Activated T-cell treated with anti-CD3 and anti-CD28 coated beads, Interleukin-2, amount 50 U/mL, for 48 hours (primary cell): ENCODE measurements at regions not wholly inside any gene's neighbourhood (a gene's known extent, or its start where the extent isn't known, plus 50 kb on each side); places are given as distances from the start of the nearest gene placed in this dataset.
"Not testable (repeated sequence)": the region's sequence is repeated elsewhere in the genome, so short reads cannot be mapped to it uniquely, and the experiment has no call there.

ENCODE experiments used
- DNase-seq, 2 experiments: peaks; one replicate each; pipeline ENCODE4 v3.0.0-alpha.2; 2020

GRCh38 chr5:87150630-87151029 is 117.1 kb upstream of the RASA1 start:
- no peak for DNase-seq

DNA sequence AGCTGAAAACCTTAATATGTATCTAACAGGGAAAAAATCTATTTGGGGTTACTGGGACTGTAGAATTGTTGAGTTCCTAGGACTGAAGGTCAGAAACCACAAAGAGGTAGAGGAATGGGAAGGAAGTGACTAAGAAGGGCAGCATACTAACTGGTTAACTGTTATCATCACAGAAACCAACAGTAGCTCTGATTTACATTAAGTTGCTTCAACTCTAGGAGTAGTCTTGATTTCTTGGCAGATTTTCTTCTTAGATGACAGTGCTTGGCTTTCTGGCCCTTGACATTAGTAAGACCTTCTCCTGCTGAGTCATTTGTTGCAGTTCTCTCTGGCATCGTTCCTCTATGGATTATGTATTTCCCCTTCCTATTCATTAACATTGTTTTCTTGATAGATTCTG is 116.1 kb upstream of the RASA1 start:
- no peak for DNase-seq

DNA sequence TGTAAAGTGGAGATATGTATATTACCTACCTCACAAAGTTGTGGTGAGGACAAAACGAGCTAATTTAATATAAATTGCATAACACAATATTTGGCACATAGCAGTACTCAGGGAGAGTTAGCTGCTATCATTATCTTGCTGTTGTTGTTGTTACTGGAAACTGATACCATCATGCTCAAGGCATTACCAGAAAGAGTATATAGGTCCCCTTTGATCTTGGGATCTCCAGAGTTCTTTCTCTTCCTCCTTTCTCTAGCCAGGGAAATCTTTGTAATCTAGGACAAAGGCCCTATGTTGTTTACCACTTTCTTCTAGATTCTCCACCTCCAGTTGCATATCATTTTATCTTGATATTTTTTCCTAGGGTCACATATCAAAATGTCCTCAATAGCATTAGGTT is 114.8 kb upstream of the RASA1 start:
- no peak for DNase-seq

DNA sequence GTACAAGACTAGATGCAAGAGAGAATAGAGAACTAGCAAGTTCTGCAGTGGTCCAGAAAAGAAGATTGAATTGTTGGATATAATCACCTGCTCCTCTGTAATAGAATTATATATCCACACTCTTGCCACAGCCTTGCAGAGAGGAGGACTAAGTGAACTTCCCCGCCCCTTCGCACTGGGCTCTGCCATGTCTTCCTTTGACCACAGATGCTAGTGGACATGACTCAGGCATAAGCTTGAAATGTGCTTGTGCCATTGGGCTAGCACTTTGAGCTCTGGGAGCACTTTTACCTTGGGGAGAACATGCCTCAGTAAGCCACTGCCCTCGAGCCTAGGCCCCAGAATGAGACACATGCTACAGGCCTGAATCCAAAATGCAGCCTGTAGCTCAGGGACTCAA is 113.5 kb upstream of the RASA1 start:
- DNase-seq: no peak

DNA sequence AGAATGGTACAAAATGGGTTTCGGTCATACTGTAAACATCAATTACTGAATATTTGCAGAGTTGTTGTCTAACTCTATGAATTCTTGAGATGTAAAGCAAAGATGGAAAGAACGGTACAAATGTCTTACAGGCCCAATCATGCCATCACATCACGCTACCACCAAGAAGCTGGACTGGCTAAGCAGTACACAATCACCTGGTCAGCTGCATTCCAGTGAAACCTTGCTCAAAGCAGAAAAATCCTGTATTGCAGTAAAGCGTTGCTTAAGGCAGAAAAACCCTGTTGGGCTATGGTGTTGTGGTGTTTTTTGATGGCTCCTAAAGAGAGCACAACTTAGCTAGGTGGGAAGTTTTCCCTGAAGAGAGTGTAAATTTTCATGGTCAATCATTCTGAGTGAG is 112.6 kb upstream of the RASA1 start:
- no peak for DNase-seq

- DNase-seq: no peak
Measured at GRCh38 chr5:87156631-87157030, 111.1 kb upstream of the RASA1 start.

DNA sequence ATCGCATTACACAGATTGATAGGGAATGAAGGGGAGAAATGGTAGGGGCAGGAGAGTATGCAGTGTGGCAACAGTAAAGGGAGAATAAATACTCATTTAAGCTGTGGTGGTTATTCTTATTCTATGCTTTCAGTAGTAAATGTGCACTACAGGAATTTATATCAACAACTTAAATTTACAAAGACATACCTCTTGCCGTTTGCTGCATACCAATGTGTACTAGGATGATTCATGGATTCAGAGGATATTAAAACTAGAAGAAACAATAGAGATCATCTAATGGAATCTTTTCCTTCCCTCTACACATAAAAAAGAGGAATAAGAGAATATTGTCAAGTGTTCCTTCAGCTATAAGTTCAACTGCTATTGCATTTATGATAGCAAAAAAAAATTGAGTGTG is 103.3 kb upstream of the RASA1 start:
- no peak for DNase-seq

DNA sequence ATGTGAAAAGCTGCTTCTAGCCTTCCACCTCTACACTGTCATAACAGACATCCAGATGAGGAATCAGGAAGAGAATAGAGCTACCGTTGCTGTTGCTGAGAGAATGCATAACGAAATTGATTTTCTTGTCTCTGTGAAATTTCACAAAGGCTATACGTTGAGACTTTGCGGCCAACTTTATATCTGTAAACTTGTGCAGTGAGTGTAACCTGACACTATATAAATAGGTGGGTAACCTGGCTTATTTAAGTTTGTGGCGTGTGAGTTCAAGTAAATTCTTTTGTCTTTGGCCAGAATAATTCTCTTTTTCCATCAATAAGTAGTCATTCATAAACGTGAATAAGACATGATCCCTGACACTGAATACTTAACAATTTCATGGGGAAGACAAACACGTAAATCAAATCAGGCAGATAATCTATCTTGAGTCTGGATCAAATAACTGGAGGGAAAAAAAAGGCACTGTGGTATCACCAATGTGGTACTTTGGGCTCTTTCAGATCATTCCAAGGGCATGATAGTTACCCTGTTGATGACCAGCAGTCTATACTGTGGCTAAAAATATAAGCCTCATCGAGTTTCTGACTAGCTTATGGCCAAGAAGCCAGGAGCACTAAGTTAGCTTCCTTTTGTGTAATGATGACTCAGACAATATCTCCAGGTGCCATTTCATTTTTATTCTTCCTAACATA is 98.2 kb upstream of the RASA1 start:
- DNase-seq: no peak

GRCh38 chr5:87170799-87171198 is 96.9 kb upstream of the RASA1 start:
- DNase-seq: no peak

- no peak for DNase-seq
Measured at GRCh38 chr5:87182649-87183048, 85.0 kb upstream of the RASA1 start.

DNA sequence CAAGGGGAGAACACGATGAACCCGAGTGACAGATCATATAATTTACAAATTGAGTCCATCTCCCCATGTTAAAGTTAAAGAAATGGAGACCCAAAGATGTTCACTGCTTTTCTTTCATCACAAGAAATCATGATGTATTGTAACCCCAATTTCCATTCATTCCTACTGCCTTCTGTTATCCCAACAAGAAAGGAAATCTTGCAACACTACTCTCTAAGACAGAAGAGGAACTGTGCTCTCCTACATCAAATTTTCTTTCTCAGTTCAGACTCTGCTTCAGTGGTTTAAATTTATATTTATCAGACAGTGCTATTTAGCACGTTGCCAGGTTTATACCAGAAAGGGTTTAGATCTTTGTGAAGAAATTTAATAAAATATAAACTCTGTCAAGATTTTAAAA is 83.8 kb upstream of the RASA1 start:
- no peak for DNase-seq

- no peak for DNase-seq
Measured at GRCh38 chr5:87184605-87185004, 83.1 kb upstream of the RASA1 start.

- no peak for DNase-seq
Measured at GRCh38 chr5:87185838-87186237, 81.8 kb upstream of the RASA1 start.

GRCh38 chr5:87188391-87188790 is 79.3 kb upstream of the RASA1 start:
- no peak for DNase-seq

DNA sequence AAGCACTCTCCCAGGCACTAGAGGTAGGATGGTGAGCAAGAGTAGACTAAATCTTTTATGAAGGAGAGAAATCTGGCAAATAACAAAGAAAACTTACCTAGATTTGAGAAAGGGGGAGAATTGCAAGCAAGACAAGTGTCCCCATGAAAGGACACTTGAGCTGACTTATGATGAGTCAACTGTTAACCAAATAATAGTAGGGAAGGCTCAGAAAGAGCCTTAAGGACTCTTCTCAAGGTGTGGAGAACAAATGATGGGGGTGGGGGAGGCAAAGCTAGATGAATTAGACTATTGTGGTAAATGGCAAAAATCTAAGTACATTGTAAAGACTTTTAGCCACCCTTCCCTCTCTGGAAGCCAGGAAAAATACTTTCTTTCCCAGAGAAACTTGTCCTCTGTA is 77.6 kb upstream of the RASA1 start:
- no peak for DNase-seq

GRCh38 chr5:87190687-87191086 is 77.0 kb upstream of the RASA1 start:
- no peak for DNase-seq

DNA sequence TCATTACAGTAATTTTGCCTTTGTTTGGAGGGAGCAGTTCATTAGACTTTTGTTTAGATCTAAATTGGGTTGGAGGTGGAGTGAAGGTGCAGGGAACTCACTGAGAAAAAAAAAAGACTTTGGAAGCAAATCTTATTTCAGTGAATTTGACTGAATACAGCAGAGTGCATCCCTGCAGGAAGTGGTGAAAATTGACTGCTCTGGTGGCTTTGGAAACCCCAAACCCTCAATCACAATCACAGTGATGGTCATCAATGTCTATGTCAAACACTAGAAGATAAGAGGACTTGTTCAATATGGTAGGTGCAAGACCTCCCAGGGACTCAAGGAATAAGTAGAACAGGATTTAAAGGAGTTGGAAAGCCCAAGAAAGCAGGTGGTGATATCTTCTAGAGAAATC is 76.0 kb upstream of the RASA1 start:
- no peak for DNase-seq

GRCh38 chr5:87195104-87195591 is 72.5 kb upstream of the RASA1 start:
- no peak for DNase-seq

DNA sequence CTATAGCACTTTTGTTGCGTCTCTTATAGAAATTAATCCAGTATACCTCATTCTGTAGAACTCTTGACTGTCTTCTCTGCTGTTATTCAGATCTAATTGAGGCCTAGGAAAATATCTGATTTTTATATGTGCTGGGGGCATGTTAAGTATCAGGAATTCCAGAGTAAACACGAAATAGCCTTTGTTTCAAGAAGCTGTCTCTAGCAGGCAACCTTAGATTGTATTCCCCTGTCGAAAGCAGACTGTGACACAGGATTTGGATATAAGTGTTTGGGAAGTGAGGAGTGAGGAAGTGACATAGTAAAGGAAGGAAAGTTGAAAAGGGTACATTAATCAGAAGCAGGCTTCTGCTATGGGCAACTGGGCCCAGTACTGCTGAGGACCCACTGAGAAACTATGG is 72.1 kb upstream of the RASA1 start:
- DNase-seq: no peak

- no peak for DNase-seq
Measured at GRCh38 chr5:87198010-87198409, 69.7 kb upstream of the RASA1 start.

DNA sequence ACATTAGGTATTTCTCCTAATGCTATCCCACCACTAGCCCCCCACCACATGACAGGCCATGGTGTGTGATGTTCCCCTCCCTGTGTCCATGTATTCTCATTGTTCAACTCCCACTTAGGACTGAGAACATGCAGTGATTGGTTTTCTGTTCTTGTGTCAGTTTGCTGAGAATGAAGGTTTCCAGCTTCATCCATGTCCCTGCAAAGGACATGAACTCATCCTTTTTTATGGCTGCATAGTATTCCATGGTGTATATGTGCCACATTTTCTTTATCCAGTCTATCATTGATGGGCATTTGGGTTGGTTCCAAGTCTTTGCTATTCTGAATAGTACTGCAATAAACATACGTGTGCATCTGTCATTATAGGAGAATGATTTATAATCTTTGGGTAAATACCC is 68.4 kb upstream of the RASA1 start:
- not testable (repeated sequence) for DNase-seq

DNA sequence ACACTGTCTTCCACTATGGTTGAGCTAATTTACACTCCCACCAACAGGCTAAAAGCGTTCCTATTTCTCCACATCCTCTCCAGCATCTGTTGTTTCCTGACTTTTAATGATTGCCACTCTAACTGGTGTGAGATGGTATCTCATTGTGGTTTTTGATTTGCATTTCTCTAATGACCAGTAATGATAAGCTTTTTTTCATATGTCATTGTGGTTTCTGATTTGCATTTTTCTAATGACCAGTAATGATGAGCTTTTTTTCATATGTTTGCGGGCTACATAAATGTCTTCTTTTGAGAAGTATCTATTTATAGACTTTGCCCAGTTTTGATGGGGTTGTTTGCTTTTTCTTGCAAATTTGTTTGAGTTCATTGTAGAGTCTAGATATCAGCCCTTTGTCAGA is 68.0 kb upstream of the RASA1 start:
- DNase-seq: not testable (repeated sequence)

GRCh38 chr5:87210076-87210475 is 57.6 kb upstream of the RASA1 start:
- DNase-seq: no peak

GRCh38 chr5:87210743-87211142 is 56.9 kb upstream of the RASA1 start:
- no peak for DNase-seq

DNA sequence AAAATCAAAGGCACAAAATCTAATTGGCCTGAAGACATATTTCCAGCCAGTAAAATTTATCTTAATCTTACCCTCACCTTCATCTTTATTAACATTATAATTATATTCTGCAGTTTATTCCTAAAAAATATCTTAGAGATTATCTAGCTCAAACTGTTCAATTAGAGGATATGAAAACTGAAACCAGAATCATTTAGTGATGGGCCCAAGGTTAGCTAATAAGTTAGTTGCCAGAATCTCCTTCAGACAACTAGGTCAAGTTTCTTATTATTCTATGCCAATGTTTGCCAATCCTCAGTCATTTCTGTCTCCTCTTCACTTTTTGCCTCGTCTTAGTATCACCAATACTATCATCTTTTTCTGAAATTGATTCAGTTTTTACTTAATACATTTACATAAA is 56.0 kb upstream of the RASA1 start:
- no peak for DNase-seq
